HT-29 (cell line): ENCODE measurements at regions not wholly inside any gene's neighbourhood (a gene's known extent, or its start where the extent isn't known, plus 50 kb on each side); places are given as distances from the start of the nearest gene placed in this dataset.

Experiments used
- DNase-seq: peaks from one replicate; pipeline ENCODE4 v3.0.0-alpha.2; 2015; ENCODE audit warnings: low spot score

DNA sequence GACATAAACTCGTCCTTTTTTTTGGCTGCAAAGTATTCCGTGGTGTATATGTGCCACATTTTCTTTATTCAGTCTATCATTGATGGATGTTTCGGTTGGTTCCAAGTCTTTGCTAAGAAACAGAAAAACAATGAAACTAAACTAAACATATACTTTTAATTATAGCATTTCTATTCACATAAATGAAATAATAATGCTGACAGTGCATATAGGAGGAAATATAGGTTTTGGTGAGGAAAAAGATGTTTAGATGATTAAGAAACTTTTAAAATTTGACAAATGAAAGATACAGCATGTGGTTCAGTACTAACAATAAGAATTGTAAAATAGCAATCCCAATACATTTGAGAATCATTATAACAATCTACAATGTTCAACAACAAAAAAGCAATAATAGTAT lies 1094.5 kb upstream of the CDH6 start:
- no peak for DNase-seq

DNA sequence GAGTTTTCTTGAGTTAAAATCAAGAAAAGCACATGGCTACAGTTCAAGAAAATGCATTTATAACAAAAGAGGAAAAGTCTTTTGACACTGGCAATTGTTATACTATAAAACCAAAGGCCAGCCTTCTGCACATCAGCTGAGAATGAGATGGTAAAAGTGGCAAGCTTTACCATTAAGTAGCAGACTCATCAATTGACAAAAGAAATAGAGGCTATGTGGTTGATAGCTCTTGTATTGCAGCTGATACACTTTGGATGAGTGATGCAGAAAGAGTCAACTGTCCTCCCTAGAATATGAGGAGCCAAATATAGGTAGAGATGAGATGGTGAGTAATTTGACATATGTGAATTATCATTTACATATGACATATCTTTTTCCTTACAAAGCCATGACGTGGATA lies 1100.9 kb upstream of the CDH6 start:
- DNase-seq = no peak

DNA sequence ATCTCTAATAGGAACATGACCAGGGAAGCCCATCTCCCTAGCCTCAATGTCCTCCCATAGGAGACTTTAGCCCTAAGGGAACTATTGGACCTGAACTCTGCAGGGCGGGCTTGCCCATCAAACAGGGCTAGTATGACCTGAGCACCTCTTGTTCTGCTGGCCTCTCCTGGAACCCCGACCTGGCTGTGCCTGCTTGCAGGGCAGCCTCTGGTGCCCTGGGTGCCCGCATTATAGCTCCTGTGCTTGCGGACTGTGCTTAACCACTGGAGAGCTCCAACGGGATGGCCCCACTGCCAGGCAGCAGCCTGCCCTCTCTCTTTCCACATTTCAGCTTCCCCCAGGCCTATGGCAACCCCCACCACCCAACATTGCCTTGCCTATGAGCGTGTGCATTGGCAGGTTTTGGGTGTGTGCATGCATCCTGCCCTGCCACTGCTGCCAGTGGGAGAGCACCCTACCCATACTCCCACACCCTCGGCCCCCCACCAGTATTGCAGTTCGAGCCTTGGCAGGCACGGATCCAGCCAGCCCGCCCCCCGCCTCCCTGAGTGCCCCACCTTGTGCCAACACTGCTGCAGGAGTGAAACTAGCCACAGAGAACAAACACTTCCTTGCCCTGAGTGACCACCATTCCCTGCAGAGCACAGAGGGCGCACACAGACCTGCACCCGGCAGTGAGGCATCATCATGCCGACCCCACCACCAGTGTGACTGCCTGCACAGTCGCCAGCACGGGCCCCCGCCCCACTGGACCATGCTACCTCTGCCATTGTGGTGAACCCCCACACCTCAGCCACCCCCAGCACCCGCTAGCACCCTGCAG lies 1123.8 kb upstream of the CDH6 start:
- no peak for DNase-seq

GRCh38 chr5:30063503-30063902 lies 1130.0 kb upstream of the CDH6 start:
- no peak for DNase-seq

DNA sequence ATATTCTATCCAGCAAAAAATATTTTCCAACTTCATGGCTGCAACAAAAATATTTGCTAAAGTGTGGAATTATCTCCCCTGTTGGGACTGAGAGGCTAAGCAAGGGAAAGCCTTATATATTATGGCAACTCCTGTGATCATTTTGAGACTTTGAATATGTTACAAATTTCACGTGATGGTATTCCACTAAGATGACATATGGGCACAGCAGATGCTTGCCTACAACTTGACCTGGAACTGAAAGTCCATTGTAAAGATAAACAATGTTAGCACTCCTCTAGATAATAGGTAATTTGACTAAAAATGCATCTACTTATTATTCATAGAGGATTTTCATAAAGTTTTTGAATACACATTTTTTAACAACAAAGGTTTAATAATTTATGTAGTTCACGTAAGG lies 1141.5 kb upstream of the CDH6 start:
- no peak for DNase-seq

DNA sequence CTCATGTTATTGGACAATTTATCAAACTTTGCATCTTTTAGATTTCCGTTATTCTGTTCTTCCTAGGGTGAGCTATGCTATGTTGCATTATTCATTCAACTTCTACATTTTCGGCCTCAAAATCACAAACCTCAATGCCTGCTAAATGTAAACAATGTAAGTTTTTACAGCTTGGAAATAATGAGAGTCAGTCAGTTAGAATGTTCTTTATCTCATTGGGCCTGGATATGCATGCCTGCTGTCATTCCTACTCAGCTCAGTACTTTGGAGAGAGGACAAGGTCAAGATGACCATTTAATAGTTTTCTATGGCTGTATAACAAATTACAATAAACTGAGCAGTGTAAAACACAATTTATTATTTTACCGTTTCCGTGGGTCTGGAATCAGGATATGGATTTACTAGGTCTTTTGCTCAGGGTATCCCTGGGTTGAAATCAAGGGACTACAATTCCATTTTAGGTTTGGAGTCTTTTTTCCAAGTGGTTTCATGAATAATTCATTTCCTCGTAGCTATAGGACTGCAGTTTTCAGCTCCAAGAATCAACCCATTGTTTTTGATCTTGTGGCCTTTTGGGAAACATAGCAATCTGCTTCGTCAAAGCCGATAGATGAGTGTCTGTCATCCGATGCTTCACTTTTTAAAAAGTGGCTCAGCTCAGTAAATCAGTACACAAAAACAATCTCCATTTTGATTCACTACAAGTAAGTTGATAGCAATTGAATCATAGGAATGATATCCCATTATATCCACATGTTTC lies 1143.2 kb upstream of the CDH6 start:
- DNase-seq = no peak

- DNase-seq = no peak
These were observed 1150.8 kb upstream of the CDH6 start for GRCh38 chr5:30042677-30043076.

- no peak for DNase-seq
These were observed 1151.6 kb upstream of the CDH6 start for GRCh38 chr5:30041831-30042385.

GRCh38 chr5:30041291-30041690 lies 1152.2 kb upstream of the CDH6 start:
- DNase-seq = no peak

- peak; percentile 69 for DNase-seq
These were observed 1152.9 kb upstream of the CDH6 start for GRCh38 chr5:30040488-30041118.

- DNase-seq = no peak
These were observed 1154.1 kb upstream of the CDH6 start for GRCh38 chr5:30039379-30039778.

DNA sequence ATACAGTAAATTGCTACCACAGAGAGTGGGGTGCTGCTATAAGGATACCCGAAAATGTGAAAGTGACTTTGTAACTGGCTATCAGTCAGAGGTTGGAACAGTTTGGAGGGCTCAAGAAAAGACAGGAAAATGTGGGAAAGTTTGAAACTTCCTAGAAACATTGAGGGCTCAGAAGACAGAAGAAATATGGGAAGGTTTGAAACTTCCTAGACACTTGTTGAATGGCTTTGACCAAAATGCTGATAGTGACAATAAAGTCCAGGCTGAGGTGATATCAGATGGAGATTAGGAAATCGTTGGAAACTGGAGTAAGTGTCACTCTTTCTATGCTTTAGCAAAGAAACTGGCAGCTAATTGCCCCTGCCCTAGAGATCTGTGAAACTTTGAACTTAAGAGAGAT lies 1158.6 kb upstream of the CDH6 start:
- no peak for DNase-seq

DNA sequence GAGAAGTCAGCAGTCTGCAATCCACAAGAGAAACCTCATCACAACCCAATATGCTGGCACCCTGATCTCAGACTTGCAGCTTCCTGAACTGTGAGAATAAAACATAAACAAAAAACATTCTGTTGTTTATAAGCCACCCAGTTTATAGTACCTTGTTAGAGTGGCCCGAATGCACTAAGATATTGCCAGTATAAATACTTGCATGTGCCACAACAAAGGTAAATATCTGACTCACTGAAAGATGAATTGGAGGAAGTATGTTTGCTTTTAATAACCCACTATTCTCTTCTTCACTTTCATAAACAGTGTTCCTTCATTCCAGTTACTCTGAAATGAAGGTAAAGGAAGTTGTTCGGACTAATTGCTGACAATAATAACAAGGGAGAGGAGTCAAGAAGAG lies 1163.4 kb upstream of the CDH6 start:
- DNase-seq = no peak

DNA sequence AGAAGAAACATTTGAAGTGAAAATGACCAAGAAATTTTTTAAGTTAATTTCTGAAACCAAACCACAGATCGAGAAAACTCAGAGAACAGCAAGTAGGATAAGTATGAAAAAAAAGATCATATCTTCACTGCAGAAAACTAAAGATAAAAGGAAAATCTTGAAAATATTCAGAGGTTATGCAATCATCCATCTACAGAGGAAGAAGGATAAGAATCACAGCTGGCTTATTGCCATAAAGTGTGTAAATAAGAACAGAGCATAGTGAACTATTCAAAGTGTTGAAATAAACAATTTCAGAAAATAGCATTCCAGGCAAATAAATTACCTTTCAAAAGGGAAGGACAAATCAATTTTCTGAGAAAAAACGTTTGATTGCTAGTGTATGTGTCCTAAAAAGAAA lies 1191.7 kb upstream of the CDH6 start:
- no peak for DNase-seq

GRCh38 chr5:30000231-30000630 lies 1193.3 kb upstream of the CDH6 start:
- DNase-seq = no peak

DNA sequence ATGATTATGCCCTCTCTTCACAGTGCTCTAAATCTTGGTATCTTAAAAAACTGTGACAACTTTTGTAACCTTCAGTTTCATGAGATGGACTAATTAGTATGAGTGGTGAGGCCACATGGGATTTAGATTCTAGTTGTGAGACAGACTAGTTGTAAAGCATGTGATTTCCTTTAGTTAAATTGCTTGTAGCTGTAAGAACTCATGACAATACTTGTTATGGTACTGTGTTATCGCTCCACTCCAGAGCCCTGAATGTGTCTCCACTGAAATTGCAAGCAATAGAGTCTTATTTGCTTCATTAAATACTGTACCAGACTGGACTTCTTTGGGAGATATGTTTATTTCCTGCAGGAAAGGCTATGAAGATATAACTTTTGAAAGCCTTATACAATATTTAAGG lies 1198.3 kb upstream of the CDH6 start:
- no peak for DNase-seq

- no peak for DNase-seq
These were observed 1199.0 kb upstream of the CDH6 start for GRCh38 chr5:29994519-29994918.

GRCh38 chr5:29993286-29993685 lies 1200.2 kb upstream of the CDH6 start:
- no peak for DNase-seq

GRCh38 chr5:29992248-29992647 lies 1201.2 kb upstream of the CDH6 start:
- no peak for DNase-seq

- no peak for DNase-seq
These were observed 1202.8 kb upstream of the CDH6 start for GRCh38 chr5:29990681-29991080.

- no peak for DNase-seq
These were observed 1209.3 kb upstream of the CDH6 start for GRCh38 chr5:29984156-29984540.

DNA sequence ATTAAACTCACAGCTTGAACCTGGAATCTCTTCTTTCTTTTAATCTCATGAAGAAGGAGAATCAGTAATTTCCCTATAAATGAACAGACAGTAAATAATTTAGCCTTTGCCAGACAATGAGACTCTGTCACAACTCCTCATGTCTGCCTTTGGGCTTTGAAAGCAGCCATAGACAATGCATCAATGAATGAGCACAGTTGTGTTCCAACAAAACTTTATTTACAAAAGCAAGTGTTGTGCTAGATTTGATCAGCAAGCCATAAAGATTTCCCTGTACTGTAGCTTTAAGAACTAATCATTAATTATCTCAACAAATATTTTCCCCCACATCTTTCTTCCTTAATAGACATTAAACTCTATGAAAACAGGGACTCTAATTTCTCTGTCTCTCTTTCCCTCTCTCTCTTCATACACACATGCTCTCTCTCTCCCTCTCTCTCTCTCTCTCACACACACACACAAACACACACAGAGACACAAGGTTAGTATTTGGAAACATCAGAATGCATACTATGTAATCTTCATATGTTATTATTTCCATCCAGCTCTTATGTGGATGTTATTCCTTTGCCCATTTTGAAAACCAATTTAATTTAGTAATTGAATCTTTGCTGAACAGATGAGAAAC lies 1209.8 kb upstream of the CDH6 start:
- DNase-seq = no peak
